Activated T-cell treated with anti-CD3 and anti-CD28 coated beads for 1 hour (primary cell): ENCODE measurements at regions not wholly inside any gene's neighbourhood (a gene's known extent, or its start where the extent isn't known, plus 50 kb on each side); places are given as distances from the start of the nearest gene placed in this dataset.
"Not testable (repeated sequence)": the region's sequence is repeated elsewhere in the genome, so short reads cannot be mapped to it uniquely, and the experiment has no call there.

Experiments
- DNase-seq: peaks from one replicate; pipeline ENCODE4 v3.0.0-alpha.2; 2020; ENCODE audit warnings: low read depth

DNA sequence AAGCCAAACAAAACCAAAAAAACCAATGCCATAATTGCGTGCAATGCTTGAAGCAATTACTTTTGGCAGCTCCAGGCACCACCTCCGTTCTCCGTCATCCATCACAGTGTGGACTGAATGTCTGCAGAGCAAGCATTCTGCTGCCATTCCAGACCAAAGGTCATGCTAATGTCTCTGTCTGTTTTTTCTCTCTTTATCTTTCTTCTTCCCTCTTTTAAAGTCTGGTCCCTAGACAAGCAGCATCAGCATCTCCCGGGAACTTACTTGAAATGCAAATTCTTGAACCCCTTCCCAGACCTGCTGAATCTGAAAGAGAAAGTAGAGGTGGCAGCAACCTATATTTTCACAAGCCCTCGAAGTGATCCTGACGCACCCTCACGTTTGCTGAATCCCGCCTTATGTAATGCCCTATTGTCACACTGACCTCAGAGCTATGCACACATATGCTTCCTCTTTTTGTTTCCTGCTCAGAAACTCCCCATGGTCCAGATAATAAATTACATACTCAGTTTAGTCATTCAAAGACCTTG lies 297.3 kb upstream of the PROK2 start:
- no peak for DNase-seq

DNA sequence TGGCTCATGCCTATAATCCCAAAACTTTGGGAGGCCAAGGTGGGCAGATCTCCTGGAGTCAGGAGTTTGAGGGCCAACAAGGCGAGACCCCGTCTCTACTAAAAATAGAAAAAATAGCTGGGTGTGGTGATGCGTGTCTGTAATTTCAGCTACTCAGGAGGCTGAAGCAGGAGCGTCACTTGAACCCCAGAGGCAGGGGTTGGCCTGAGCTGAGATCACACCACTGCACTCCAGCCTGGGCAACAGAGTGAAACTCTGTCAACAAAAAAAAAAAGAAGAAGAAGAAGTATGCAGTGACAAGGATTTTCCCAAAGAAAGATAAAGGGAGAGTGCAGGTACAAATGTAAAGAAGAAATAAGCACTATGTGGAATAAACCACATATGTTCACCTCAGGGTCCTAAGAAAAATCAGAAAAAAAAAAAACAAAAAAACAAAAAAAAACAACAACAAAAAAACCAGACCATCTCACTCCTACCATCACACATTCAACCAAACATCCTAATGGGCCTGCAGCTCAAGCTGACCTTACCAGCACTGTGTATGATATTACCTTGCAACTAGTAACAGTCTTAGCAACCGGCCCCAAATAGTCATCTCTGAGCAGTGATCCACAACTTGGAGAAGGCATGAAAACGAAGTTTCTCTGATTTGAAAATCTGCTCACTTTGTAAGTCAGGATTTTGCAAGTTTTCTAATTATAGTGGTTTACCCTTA lies 296.7 kb upstream of the PROK2 start:
- no peak for DNase-seq

GRCh38 chr3:72080800-72081199 lies 295.9 kb upstream of the PROK2 start:
- DNase-seq: no peak

GRCh38 chr3:72080095-72080494 lies 295.1 kb upstream of the PROK2 start:
- no peak for DNase-seq

- DNase-seq: no peak
These were observed 294.5 kb upstream of the PROK2 start for GRCh38 chr3:72079369-72079872.

DNA sequence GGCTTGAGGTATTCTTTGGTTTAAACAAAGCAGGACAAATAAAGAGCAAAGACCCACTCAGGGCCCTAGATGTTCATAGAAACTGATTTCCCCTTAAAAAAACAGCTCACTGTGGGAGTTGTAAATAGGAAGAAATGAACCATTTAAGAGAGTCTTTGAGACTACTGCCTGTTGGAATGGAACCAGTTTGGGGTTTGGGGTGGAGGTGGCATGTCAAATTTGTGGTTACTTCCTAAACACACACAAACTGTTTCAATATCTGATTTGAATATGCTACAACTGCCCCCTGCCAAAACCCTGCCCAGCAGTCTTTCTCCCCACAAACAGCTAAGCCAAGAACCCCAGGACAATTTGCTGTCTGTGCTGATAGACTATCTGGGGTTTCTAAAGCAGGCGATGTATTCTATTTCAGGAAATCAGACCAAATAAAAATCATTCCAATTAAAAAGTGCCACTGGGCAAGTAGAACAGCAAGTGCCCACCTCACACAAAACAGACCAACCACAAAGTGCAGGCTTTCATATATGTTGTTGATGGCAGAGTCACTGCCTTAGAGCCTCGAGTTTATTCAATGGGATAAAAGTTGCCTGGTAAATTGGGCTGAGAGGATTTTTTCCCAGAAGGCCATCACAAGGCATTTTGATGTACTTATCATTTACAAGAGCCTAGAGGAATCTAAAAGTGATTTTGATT lies 293.9 kb upstream of the PROK2 start:
- no peak for DNase-seq

DNA sequence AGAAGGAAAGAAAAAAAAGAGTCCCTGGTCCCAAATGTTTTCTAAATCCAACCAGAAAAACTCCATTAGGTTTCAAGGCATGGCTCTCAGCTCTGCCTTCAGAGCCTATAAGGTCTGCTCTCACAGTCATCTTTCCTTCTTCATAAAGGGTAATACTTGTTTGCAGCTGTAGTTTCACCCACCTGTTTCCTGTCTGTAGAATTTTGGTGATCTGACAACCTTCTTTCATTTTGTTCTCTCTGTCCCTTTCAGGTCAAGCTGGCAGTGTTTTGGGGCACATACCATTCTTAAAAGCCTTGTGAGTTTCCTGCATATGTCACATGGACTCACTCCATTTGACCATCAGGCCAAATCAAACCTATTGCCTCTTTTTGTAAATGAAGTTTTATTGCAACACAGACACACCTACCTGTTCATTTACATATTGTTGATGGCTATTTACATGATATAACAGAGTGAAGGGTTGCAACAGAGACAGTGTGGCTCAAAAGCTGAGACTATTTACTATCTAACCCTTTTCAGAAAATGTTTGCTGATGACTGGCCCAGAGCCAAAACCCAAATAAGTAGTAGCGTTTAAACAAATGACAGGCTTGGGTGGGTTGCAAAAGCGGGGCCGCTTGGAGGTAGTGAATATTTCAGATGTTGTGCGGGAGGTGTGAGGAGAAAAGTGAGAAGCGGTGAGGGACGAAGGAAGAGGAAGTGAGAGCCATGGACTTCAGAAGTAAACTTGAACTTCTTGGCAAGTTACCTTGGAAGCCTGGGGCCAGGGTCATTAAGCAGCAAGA lies 292.7 kb upstream of the PROK2 start:
- no peak for DNase-seq

GRCh38 chr3:72075848-72076247 lies 290.9 kb upstream of the PROK2 start:
- DNase-seq: not testable (repeated sequence)

- DNase-seq: no peak
These were observed 286.7 kb upstream of the PROK2 start for GRCh38 chr3:72071624-72072023.

DNA sequence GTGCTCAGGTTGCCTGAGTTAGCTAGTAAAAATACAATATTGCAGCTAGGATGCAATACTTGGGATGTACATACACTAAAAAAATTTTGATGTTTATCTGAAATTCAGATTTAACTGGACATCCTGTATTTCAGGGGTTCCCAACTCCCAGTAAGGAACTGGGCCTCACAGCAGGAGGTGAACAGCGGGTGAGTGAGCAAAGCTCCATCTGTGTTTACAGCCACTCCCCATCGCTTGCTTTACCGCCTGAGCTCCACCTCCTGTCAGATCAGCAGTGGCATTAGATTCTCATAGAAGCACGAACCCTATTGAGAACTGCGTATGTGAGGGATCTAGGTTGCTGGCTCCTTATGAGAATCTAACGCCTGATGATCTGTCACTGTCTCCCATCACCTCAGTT lies 285.1 kb upstream of the PROK2 start:
- DNase-seq: no peak

GRCh38 chr3:72069543-72069942 lies 284.6 kb upstream of the PROK2 start:
- no peak for DNase-seq

GRCh38 chr3:72068621-72069020 lies 283.7 kb upstream of the PROK2 start:
- no peak for DNase-seq

- no peak for DNase-seq
These were observed 282.8 kb upstream of the PROK2 start for GRCh38 chr3:72067721-72068120.

DNA sequence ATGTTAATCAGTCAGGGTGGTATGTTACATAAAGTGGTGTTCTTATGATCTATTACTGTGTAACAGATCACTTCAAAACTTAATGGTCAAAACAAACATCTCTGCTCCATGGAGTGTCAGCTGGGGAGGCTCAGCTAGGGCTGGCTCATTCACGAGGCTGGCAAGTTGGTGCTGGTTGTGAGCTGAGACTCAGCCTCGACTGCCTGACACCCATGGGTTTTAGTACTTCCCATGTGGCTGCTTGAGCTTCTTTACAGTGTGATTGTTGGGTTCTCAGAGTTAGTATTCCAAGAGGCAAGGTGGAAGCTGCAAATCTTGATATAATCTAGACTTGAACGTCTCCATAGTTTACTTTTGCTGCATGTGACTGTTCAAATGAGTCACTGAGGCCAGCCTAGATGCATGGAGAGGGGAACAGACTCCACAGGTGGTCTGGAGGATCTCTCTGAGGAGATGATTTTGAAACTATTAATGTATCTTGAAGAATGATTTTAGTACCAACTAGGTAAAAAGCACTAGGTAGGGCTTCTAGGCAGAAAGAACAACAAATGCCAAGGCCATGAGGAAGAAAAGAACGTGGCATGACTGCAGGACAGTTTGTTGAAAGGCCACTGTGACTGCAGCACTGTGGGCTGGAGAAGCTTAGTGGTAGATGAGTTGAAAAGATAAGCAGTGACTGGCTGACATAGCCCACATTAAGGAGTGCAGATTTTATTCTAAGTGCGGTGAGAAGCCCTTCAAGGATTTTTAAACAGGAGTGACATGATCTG lies 281.1 kb upstream of the PROK2 start:
- no peak for DNase-seq

- no peak for DNase-seq
These were observed 280.3 kb upstream of the PROK2 start for GRCh38 chr3:72065236-72065635.

GRCh38 chr3:72064727-72065126 lies 279.8 kb upstream of the PROK2 start:
- not testable (repeated sequence) for DNase-seq

GRCh38 chr3:72062017-72062416 lies 277.1 kb upstream of the PROK2 start:
- DNase-seq: no peak

- DNase-seq: no peak
These were observed 275.6 kb upstream of the PROK2 start for GRCh38 chr3:72060447-72061034.

DNA sequence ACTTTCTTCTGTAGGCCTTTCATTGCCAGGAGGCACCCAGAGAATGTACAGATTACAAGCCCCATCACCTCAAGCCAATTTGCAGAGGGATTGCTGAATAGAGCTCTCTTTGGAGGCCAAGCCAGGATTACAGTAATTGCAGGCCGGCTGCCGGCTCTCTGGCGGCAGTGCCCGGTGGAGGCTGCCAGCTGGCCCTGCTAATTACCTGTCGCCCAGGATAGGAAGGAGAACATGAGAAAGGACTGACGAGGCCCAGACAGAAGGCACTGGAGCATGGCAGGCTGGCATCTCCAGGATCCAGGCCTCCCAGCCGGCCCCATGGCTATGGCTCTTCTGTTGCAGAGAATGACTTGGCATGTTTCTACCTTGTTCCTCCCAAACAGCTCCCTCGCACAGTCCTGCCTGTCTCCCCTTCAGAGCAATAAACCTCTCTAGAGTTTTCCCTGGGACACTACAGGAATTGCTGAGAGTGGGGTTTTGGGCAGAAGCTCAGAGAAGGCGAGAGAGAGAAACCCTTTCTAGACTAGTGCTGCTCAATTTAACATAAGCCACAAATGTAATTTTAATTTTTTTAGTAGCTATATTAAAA lies 273.6 kb upstream of the PROK2 start:
- DNase-seq: no peak

- no peak for DNase-seq
These were observed 270.5 kb upstream of the PROK2 start for GRCh38 chr3:72055436-72055835.

DNA sequence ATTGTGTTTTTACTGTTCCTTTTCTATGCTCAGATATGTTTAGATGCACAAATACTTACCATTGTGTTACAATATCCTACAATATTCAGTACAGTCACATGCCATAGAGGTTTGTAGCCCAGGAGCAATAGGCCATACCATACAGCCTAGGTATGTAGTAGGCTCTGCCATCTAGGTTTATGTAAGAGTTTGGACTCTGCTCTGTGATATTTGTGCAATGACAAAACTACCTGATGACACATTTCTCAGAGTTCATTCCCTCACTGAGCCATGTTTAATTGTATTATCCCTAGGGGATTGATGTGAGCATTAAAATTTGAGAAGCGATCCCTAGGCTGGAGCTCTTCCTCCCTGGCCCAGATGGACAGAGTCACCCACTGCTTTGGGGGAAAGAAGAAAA lies 270.0 kb upstream of the PROK2 start:
- DNase-seq: no peak
